Endothelial cell of umbilical vein (primary cell): ENCODE measurements at regions not wholly inside any gene's neighbourhood (a gene's known extent, or its start where the extent isn't known, plus 50 kb on each side); places are given as distances from the start of the nearest gene placed in this dataset.

ENCODE experiments used
- BruUV-seq: library from RNA; stranded (reverse); fragments of 400-500 nt; replicated peaks from 2 replicates; lab custom pipeline; 2021; lab: Mats Ljungman, UMichigan
- CTCF ChIA-PET: fragments of 300-600, 350-600 bp; sonication (Branson Sonifier 250); formaldehyde crosslinking; loops from one replicate; lab custom pipeline; 2021; ENCODE audit warnings: antibody characterized with exemption, inconsistent platforms; lab: Charles Lee
- POLR2A ChIA-PET: fragments of 300-600, 350-600 bp; sonication (Branson Sonifier 250); formaldehyde crosslinking; loops from one replicate; lab custom pipeline; 2021; ENCODE audit warnings: antibody characterized with exemption, inconsistent platforms; lab: Charles Lee
- DNase-seq: peaks from one replicate; pipeline ENCODE4 v3.0.0-alpha.2; 2011; ENCODE audit warnings: low read depth, low spot score
- FAIRE-seq: peaks from 2 replicates; lab custom pipeline; 2011; peaks lifted over from hg19 to GRCh38; lab: Jason Lieb, UNC
- H2AFZ ChIP-seq: 2 replicates; pipeline ENCODE4 v1.6.0; 2012; ENCODE audit warnings: low read depth, low read length, control low read depth, inconsistent platforms
- H3K27ac ChIP-seq: 2 replicates; pipeline ENCODE4 v1.5.1; 2011; ENCODE audit warnings: low read depth, mild to moderate bottlenecking, control low read depth, low read length, moderate library complexity; ENCODE audit not compliant: insufficient read depth
- H3K27me3 ChIP-seq, 2 experiments: 2 replicates each; pipeline versions ENCODE4 v1.6.0 to v1.6.1; 2011; ENCODE audit warnings: low read length in 2 of 2, mixed read lengths in 1 of 2; ENCODE audit not compliant: control insufficient read depth in 2 of 2, insufficient read depth in 2 of 2
- H3K36me3 ChIP-seq, 2 experiments: 2 replicates in 1 of 2; 3 replicates in 1 of 2; pipeline ENCODE4 v1.5.1; 2011; ENCODE audit warnings: low read length in 2 of 2, mild to moderate bottlenecking in 1 of 2, moderate library complexity in 1 of 2; ENCODE audit not compliant: control insufficient read depth in 2 of 2, insufficient read depth in 2 of 2; ENCODE audit errors: extremely low read depth in 1 of 2
- H3K4me1 ChIP-seq: 3 replicates; pipeline ENCODE4 v1.5.1; 2011; ENCODE audit warnings: mild to moderate bottlenecking, low read length; ENCODE audit not compliant: control insufficient read depth, insufficient read depth; ENCODE audit errors: extremely low read depth
- H3K4me2 ChIP-seq: 2 replicates; pipeline ENCODE4 v1.6.1; 2011; ENCODE audit warnings: low read length, control low read depth, mixed read lengths; ENCODE audit not compliant: insufficient read depth
- H3K4me3 ChIP-seq, 3 experiments: fragments of 200-600 bp in 1 of 3; sonication (generic), shearing (Covaris generic) in 1 of 3; replicated peaks in 1 of 3; 2 replicates each; pipeline ENCODE4 v1.5.1; 2011 to 2016; ENCODE audit warnings: control low read depth in 3 of 3, low read length in 3 of 3, mild to moderate bottlenecking in 2 of 3, inconsistent platforms in 1 of 3, low read depth in 1 of 3, moderate library complexity in 1 of 3; ENCODE audit not compliant: insufficient read depth in 1 of 3
- H3K79me2 ChIP-seq: 2 replicates; pipeline ENCODE4 v1.6.0; 2012; ENCODE audit warnings: low read length, inconsistent platforms; ENCODE audit not compliant: control insufficient read depth, insufficient read depth
- H3K9ac ChIP-seq: replicated peaks from 2 replicates; pipeline ENCODE3; 2011; ENCODE audit warnings: low read length, control low read depth; ENCODE audit not compliant: insufficient read depth; ENCODE audit errors: extremely low read depth
- H3K9me1 ChIP-seq: replicated peaks from 3 replicates; pipeline ENCODE4 v1.6.0; 2011; ENCODE audit warnings: mild to moderate bottlenecking, low read length; ENCODE audit not compliant: control insufficient read depth, insufficient read depth; ENCODE audit errors: extremely low read depth
- H3K9me3 ChIP-seq: replicated peaks from 2 replicates; pipeline ENCODE4 v1.5.1; 2012; ENCODE audit warnings: low read length, inconsistent platforms; ENCODE audit not compliant: control insufficient read depth, insufficient read depth
- H4K20me1 ChIP-seq: replicated peaks from 2 replicates; pipeline ENCODE3; 2011; ENCODE audit warnings: mild to moderate bottlenecking, low read length; ENCODE audit not compliant: control insufficient read depth, insufficient read depth; ENCODE audit errors: extremely low read depth
- CTCF ChIP-seq, 2 donors: IDR thresholded peaks; 1 replicate in 1 of 2; 2 replicates in 1 of 2; pipeline ENCODE4 v1.5.1; 2011; ENCODE audit warnings: low read length in 2 of 2, mild to moderate bottlenecking in 2 of 2, moderate library complexity in 2 of 2, control low read depth in 1 of 2, inconsistent platforms in 1 of 2, low read depth in 1 of 2; ENCODE audit not compliant: insufficient read depth in 1 of 2; ENCODE audit errors: extremely low read depth in 1 of 2
- EZH2 ChIP-seq: IDR thresholded peaks from 2 replicates; pipeline ENCODE4 v1.6.1; 2012; ENCODE audit warnings: borderline replicate concordance, low read depth, mild to moderate bottlenecking, moderate library complexity, low read length, inconsistent platforms; ENCODE audit not compliant: severe bottlenecking
- FOS ChIP-seq: IDR thresholded peaks from 2 replicates; pipeline ENCODE4 v1.6.1; 2011; ENCODE audit warnings: mild to moderate bottlenecking, low read length, moderate library complexity, borderline replicate concordance; ENCODE audit not compliant: insufficient read depth
- GATA2 ChIP-seq: IDR thresholded peaks from 2 replicates; pipeline ENCODE4 v1.7.0; 2011; ENCODE audit warnings: low read depth, mild to moderate bottlenecking, moderate library complexity, mixed read lengths, low read length; ENCODE audit not compliant: insufficient read length, insufficient read depth
- JUN ChIP-seq: IDR thresholded peaks from 2 replicates; pipeline ENCODE4 v1.6.1; 2011; ENCODE audit warnings: borderline replicate concordance, low read depth; ENCODE audit not compliant: insufficient read length, insufficient read depth
- MYC ChIP-seq: IDR thresholded peaks from one replicate; pipeline ENCODE4 v1.6.1; 2011; ENCODE audit warnings: mild to moderate bottlenecking, low read depth, low read length
- POLR2A ChIP-seq: IDR thresholded peaks from 2 replicates; pipeline ENCODE4 v1.6.1; 2012; ENCODE audit warnings: low read depth, mild to moderate bottlenecking, control low read depth, low read length
- POLR2AphosphoS5 ChIP-seq: IDR thresholded peaks from 2 replicates; pipeline ENCODE4 v1.6.1; 2012; ENCODE audit warnings: low read depth, mild to moderate bottlenecking, control low read depth, low read length, moderate library complexity; ENCODE audit not compliant: insufficient read depth
- dilution Hi-C: fragments of 300-500 bp; cut with MboI; formaldehyde crosslinking; loops from one replicate; pipeline ENCODE4 v1.15.0; 2019; ENCODE audit warnings: low sequenced_read_pairs; ENCODE audit not compliant: extremely low pct_ligation_motif_present
- intact Hi-C: fragments of 100-400 bp; cut with micrococcal nuclease; formaldehyde crosslinking; loops from one replicate; pipeline ENCODE4 v1.10.0; 2022
- TF ChIP-seq, protein P1 (sequence below): IDR thresholded peaks from 2 replicates; pipeline ENCODE4 v1.6.1; 2011; ENCODE audit not compliant: insufficient read depth, insufficient read length

DNA sequence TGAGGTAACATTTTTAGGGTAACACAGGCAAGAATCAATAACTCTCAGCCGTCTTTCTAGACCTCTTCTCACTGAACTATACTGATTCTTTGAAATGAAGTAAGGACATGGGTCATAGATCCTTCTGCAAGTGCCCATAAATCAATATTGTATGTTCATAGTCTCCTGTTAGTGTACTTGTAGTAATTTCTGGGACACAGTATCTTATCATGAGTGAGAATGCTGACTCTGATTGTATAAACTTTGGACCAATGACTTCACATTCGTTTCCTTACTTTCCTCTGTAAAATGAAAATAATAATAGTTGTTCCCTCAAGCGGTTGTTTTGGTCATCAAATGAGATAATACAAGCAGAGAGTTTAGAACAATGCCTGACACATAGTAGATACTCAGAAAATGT, 777.1 kb upstream of the GOLIM4 start:
- Histone ChIP-seq H3K27me3 (no peaks in the 10 kb centered on the region), H2AFZ (no peak overlapping the region), H3K4me3 (no peak overlapping the region), H3K9ac (no peak overlapping the region), H3K9me3 (no peaks in the 10 kb centered on the region), H3K9me1 (no peaks in the 10 kb centered on the region), H3K79me2 (no peaks in the 10 kb centered on the region), H3K27ac (no peak overlapping the region), H3K36me3 (no peaks in the 10 kb centered on the region), H3K4me1 (peaks cover 16% of the 10 kb centered on the region), H4K20me1 (no peaks in the 10 kb centered on the region), H3K4me2 (no peak overlapping the region)
- no peak for FAIRE-seq
- CTCF ChIA-PET: no interaction called here
- dilution Hi-C loops (no loop called here), intact Hi-C loops (no loop called here)
- BruUV-seq: no TSS peak
- no peak for DNase-seq
- TF ChIP-seq CTCF (IDR thresholded peaks at IDR 0.05; ENCODE audit: extremely low read depth in 1 of 2, insufficient read depth in 1 of 2, low read depth in 1 of 2, low read length in 2 of 2) (no peak), EZH2 (no peak), FOS (no peak), POLR2AphosphoS5 (no peak), JUN (no peak), GATA2 (no peak), POLR2A (no peak), MYC (no peak)
- TF ChIP-seq, protein P1, sequence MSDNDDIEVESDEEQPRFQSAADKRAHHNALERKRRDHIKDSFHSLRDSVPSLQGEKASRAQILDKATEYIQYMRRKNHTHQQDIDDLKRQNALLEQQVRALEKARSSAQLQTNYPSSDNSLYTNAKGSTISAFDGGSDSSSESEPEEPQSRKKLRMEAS: no peak
- POLR2A ChIA-PET: no interaction called here
